ENCODE measurements at regions not wholly inside any gene's neighbourhood (a gene's known extent, or its start where the extent isn't known, plus 50 kb on each side); places are given as distances from the start of the nearest gene placed in this dataset.

DNA sequence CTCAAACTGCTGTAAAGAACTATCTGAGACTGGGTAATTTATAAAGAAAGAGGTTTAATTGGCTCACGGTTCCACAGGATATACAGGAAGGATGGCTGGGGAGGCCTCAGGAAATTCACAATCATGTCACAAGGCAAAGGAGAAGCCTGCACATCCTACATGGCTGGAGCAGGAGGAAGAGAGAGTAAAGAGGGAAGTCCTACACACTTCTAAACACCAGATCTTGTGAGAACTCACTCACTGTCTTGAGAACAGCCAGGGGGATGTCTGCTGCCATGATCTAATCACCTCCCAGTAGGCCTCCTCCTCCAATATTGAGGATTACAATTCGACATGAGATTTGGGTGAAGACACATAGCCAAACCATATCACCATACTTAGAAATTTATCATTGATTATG, 1307.0 kb upstream of the GJE1 start:
- H3K27ac ChIP-seq (ENCODE audit: low read length), result no peak overlapping the region
- no peaks in the 10 kb centered on the region for H3K4me1 Mint-ChIP-seq
- H3K4me3 ChIP-seq (ENCODE audit: control insufficient read depth in 1 of 2, extremely low read depth in 1 of 2, low read length in 1 of 2), result no peak overlapping the region
- CTCF ChIA-PET, result no interaction called here
- H3K27me3 Mint-ChIP-seq, result no peaks in the 10 kb centered on the region
- H3K27ac Mint-ChIP-seq, result no peak overlapping the region
- POLR2A ChIA-PET, result no interaction called here
- no peaks in the 10 kb centered on the region for H3K36me3 ChIP-seq (ENCODE audit: control insufficient read depth in 2 of 2, extremely low read depth in 1 of 2, insufficient read depth in 1 of 2, low read length in 1 of 2)
- H3K4me1 ChIP-seq (ENCODE audit: control insufficient read depth in 1 of 2, extremely low read depth in 1 of 2, insufficient read depth in 2 of 2, low read length in 2 of 2), result no peaks in the 10 kb centered on the region
- no peak overlapping the region for H3K4me3 Mint-ChIP-seq
- ATAC-seq (replicated peaks in 1 of 4) (no peak), DNase-seq (no peak)
- WGBS (ENCODE audit: insufficient coverage), result 80% methylated on average over 1 of the region's 2 CpGs
- no peaks in the 10 kb centered on the region for H3K9me3 Mint-ChIP-seq
- no peaks in the 10 kb centered on the region for H3K36me3 Mint-ChIP-seq
- no peaks in the 10 kb centered on the region for H3K9me3 ChIP-seq
- no peaks in the 10 kb centered on the region for H3K27me3 ChIP-seq (replicated peaks in 1 of 2; ENCODE audit: control insufficient read depth in 2 of 2, extremely low read depth in 1 of 2, insufficient read depth in 2 of 2, low read length in 1 of 2)

DNA sequence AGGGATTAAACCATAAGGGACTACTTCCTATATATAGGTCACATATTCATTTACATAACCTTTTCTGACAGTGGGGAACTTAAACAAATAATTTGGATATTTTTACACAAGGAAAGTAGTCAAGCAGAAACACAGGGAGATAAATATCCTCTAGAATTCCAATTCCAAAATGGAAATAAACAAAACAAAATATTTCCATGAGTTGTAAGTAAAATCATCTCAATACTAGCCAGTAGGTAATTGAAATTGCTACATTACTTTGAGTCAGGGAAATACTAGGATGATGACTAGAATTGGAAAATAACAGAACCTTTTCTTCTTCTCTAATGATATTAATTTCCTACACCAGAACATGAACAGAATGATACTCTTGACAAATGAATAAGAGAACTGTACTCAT, 1308.1 kb upstream of the GJE1 start:
- CTCF ChIA-PET, result no interaction called here
- no peaks in the 10 kb centered on the region for H3K4me1 Mint-ChIP-seq
- no peak overlapping the region for H3K27ac Mint-ChIP-seq
- Histone ChIP-seq H3K27me3 (replicated peaks in 1 of 2; ENCODE audit: control insufficient read depth in 2 of 2, extremely low read depth in 1 of 2, insufficient read depth in 2 of 2, low read length in 1 of 2) (no peaks in the 10 kb centered on the region), H3K4me1 (ENCODE audit: control insufficient read depth in 1 of 2, extremely low read depth in 1 of 2, insufficient read depth in 2 of 2, low read length in 2 of 2) (no peaks in the 10 kb centered on the region), H3K27ac (ENCODE audit: low read length) (no peak overlapping the region), H3K4me3 (ENCODE audit: control insufficient read depth in 1 of 2, extremely low read depth in 1 of 2, low read length in 1 of 2) (no peak overlapping the region), H3K36me3 (ENCODE audit: control insufficient read depth in 2 of 2, extremely low read depth in 1 of 2, insufficient read depth in 1 of 2, low read length in 1 of 2) (no peaks in the 10 kb centered on the region), H3K9me3 (no peaks in the 10 kb centered on the region)
- DNase-seq, result no peak
- H3K36me3 Mint-ChIP-seq, result no peaks in the 10 kb centered on the region
- H3K9me3 Mint-ChIP-seq, result no peaks in the 10 kb centered on the region
- POLR2A ChIA-PET, result no interaction called here
- H3K27me3 Mint-ChIP-seq, result no peaks in the 10 kb centered on the region
- no peak for ATAC-seq (replicated peaks in 1 of 4)
- H3K4me3 Mint-ChIP-seq, result no peak overlapping the region

DNA sequence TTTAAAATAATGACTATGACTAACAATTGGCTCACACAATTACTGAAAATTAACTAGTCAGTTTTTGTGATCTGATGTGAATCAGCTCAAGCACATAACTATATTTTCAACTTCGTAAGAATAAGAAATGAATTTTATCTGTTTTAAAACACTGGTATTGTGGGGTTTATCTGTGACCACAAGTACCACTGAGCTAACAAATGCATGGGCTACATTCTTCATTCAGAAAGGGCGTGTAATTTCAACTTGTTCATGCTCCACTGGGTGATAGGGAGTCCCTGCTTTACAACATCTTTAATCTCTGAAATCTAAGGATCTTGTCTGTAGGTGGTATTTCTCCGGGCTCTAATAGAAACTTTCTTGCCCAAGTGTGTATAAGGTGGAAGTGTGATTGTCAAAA, 1311.5 kb upstream of the GJE1 start:
- no peak overlapping the region for H3K4me3 Mint-ChIP-seq
- H3K36me3 Mint-ChIP-seq, result no peaks in the 10 kb centered on the region
- Histone ChIP-seq H3K9me3 (no peaks in the 10 kb centered on the region), H3K4me3 (ENCODE audit: control insufficient read depth in 1 of 2, extremely low read depth in 1 of 2, low read length in 1 of 2) (no peak overlapping the region), H3K27ac (ENCODE audit: low read length) (no peak overlapping the region), H3K27me3 (replicated peaks in 1 of 2; ENCODE audit: control insufficient read depth in 2 of 2, extremely low read depth in 1 of 2, insufficient read depth in 2 of 2, low read length in 1 of 2) (no peaks in the 10 kb centered on the region), H3K4me1 (ENCODE audit: control insufficient read depth in 1 of 2, extremely low read depth in 1 of 2, insufficient read depth in 2 of 2, low read length in 2 of 2) (no peaks in the 10 kb centered on the region), H3K36me3 (ENCODE audit: control insufficient read depth in 2 of 2, extremely low read depth in 1 of 2, insufficient read depth in 1 of 2, low read length in 1 of 2) (no peaks in the 10 kb centered on the region)
- no peak for DNase-seq
- ChIA-PET CTCF (no interaction called here), POLR2A (no interaction called here)
- no peak overlapping the region for H3K27ac Mint-ChIP-seq
- no peak for ATAC-seq (replicated peaks in 1 of 4)
- no CpG with 5 or more reads among the region's 3 CpGs for WGBS (ENCODE audit: insufficient coverage)
- no peaks in the 10 kb centered on the region for H3K9me3 Mint-ChIP-seq
- no peaks in the 10 kb centered on the region for H3K4me1 Mint-ChIP-seq
- H3K27me3 Mint-ChIP-seq, result no peaks in the 10 kb centered on the region

DNA sequence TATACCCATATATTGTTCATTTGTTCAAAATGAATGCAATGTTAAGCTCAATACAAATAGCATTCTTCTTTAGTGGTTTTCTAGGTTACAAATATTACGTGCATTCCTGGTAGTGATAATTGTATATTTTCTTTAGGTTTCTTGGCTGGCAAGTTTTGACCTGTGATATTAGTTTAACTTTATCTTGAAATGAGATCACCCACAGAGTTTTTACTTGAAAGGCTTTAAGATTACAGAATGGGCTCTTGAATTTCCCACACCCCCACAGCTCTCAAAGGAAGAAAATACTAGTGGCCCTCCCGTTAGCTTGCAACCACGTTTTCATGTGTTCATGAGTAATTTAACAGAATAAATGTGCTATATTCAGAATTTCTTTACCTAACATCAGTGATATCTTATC, 1315.5 kb upstream of the GJE1 start:
- no CpG with 5 or more reads among the region's 3 CpGs for WGBS (ENCODE audit: insufficient coverage)
- Histone ChIP-seq H3K4me3 (ENCODE audit: control insufficient read depth in 1 of 2, extremely low read depth in 1 of 2, low read length in 1 of 2) (no peak overlapping the region), H3K27me3 (replicated peaks in 1 of 2; ENCODE audit: control insufficient read depth in 2 of 2, extremely low read depth in 1 of 2, insufficient read depth in 2 of 2, low read length in 1 of 2) (no peaks in the 10 kb centered on the region), H3K36me3 (ENCODE audit: control insufficient read depth in 2 of 2, extremely low read depth in 1 of 2, insufficient read depth in 1 of 2, low read length in 1 of 2) (no peaks in the 10 kb centered on the region), H3K9me3 (no peaks in the 10 kb centered on the region), H3K4me1 (ENCODE audit: control insufficient read depth in 1 of 2, extremely low read depth in 1 of 2, insufficient read depth in 2 of 2, low read length in 2 of 2) (no peaks in the 10 kb centered on the region), H3K27ac (ENCODE audit: low read length) (no peak overlapping the region)
- Mint-ChIP-seq H3K27me3 (no peaks in the 10 kb centered on the region), H3K27ac (no peak overlapping the region), H3K36me3 (no peaks in the 10 kb centered on the region), H3K4me1 (no peaks in the 10 kb centered on the region), H3K9me3 (no peaks in the 10 kb centered on the region), H3K4me3 (no peak overlapping the region)
- DNase-seq (no peak), ATAC-seq (replicated peaks in 1 of 4) (no peak)
- POLR2A ChIA-PET, result no interaction called here
- CTCF ChIA-PET, result no interaction called here

DNA sequence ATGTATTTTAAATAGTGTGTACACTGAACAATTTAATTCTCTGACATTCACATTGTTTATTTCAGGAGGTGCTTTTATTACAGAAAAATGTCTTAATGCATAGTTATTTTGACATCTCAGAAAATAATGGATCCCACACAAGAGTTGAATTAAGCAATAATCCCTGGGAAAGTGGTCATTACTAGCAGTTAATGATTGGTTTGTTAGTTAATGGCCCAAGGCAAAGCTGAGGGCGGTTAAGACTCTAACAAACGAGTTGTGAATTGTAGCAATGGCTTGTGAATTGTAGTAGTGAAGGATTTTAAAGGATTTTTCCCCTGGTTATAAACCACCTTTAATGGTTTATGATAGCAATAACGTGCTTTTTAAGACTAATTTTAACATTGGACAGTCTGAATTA, 1316.0 kb upstream of the GJE1 start:
- H3K36me3 Mint-ChIP-seq, result no peaks in the 10 kb centered on the region
- no peaks in the 10 kb centered on the region for H3K9me3 ChIP-seq
- ChIA-PET CTCF (no interaction called here), POLR2A (no interaction called here)
- H3K4me1 Mint-ChIP-seq, result peaks cover 0 to under 1% (median 0%) of the 10 kb centered on the region in 3 donors
- H3K9me3 Mint-ChIP-seq, result no peaks in the 10 kb centered on the region
- no peaks in the 10 kb centered on the region for H3K36me3 ChIP-seq (ENCODE audit: control insufficient read depth in 2 of 2, extremely low read depth in 1 of 2, insufficient read depth in 1 of 2, low read length in 1 of 2)
- ATAC-seq (replicated peaks in 1 of 4) (no peak), DNase-seq (no peak)
- H3K27me3 ChIP-seq (replicated peaks in 1 of 2; ENCODE audit: control insufficient read depth in 2 of 2, extremely low read depth in 1 of 2, insufficient read depth in 2 of 2, low read length in 1 of 2), result no peaks in the 10 kb centered on the region
- no peak overlapping the region for H3K27ac ChIP-seq (ENCODE audit: low read length)
- H3K4me3 Mint-ChIP-seq, result no peak overlapping the region
- no peaks in the 10 kb centered on the region for H3K27me3 Mint-ChIP-seq
- no peaks in the 10 kb centered on the region for H3K4me1 ChIP-seq (ENCODE audit: control insufficient read depth in 1 of 2, extremely low read depth in 1 of 2, insufficient read depth in 2 of 2, low read length in 2 of 2)
- no CpG with 5 or more reads among the region's 3 CpGs for WGBS (ENCODE audit: insufficient coverage)
- no peak overlapping the region for H3K27ac Mint-ChIP-seq
- H3K4me3 ChIP-seq (ENCODE audit: control insufficient read depth in 1 of 2, extremely low read depth in 1 of 2, low read length in 1 of 2), result no peak overlapping the region

DNA sequence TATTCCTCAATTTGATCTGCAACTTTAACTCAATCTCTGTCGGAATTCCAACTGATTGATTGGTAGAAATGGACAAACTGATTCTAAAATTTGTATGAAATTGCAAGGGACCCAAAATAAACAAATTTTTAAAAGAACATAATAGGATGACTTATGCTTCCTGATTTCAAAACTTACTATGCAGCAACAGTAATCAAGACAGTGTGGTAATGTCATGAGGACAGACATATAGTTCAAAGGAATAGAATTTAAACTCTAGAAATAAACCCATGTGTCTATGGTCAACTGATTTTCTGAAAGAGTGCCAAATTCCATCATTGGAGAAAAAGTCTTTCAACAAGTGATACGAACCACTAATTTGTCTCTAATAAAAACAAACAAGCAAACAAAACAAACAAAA, 1320.1 kb upstream of the GJE1 start:
- Histone ChIP-seq H3K4me3 (ENCODE audit: control insufficient read depth in 1 of 2, extremely low read depth in 1 of 2, low read length in 1 of 2) (no peak overlapping the region), H3K9me3 (no peaks in the 10 kb centered on the region), H3K27me3 (replicated peaks in 1 of 2; ENCODE audit: control insufficient read depth in 2 of 2, extremely low read depth in 1 of 2, insufficient read depth in 2 of 2, low read length in 1 of 2) (no peaks in the 10 kb centered on the region), H3K27ac (ENCODE audit: low read length) (no peak overlapping the region), H3K36me3 (ENCODE audit: control insufficient read depth in 2 of 2, extremely low read depth in 1 of 2, insufficient read depth in 1 of 2, low read length in 1 of 2) (no peaks in the 10 kb centered on the region), H3K4me1 (ENCODE audit: control insufficient read depth in 1 of 2, extremely low read depth in 1 of 2, insufficient read depth in 2 of 2, low read length in 2 of 2) (no peaks in the 10 kb centered on the region)
- DNase-seq (no peak), ATAC-seq (replicated peaks in 1 of 4) (no peak)
- Mint-ChIP-seq H3K4me1 (peaks cover 0 to 3% (median 0%) of the 10 kb centered on the region in 3 donors), H3K27me3 (peaks cover 2 to 4% of the 10 kb centered on the region in 2 donors), H3K9me3 (no peaks in the 10 kb centered on the region), H3K36me3 (no peaks in the 10 kb centered on the region), H3K27ac (no peak overlapping the region), H3K4me3 (no peak overlapping the region)
- WGBS (ENCODE audit: insufficient coverage), result no CpG with 5 or more reads among the region's 2 CpGs
- ChIA-PET POLR2A (no interaction called here), CTCF (interaction anchor here in 1 of 2 donors (0.7 kb wide), 1 partner anchor 671 kb away, joined by 4 read pairs; no protein-coding TSS in a partner anchor)

DNA sequence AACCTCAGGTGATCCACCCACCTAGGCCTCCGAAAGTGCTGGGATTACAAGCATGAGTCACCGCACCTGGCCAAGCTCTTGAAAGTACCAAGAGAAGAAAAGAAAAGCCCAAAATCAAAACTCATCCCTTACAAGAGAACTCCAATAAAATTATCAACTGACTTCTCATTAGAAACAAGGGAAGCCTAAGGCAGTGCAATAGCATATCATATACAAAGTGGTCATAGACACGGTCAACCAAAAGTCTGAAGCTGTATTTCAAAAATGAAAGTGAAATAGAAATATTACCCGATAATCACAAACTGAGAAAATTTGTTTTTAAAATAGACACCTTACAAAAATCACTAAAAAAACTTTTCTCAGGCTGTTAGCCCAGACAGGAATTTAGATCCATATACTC, 1321.1 kb upstream of the GJE1 start:
- H3K36me3 ChIP-seq (ENCODE audit: control insufficient read depth in 2 of 2, extremely low read depth in 1 of 2, insufficient read depth in 1 of 2, low read length in 1 of 2), result no peaks in the 10 kb centered on the region
- H3K36me3 Mint-ChIP-seq, result no peaks in the 10 kb centered on the region
- no peaks in the 10 kb centered on the region for H3K9me3 ChIP-seq
- H3K4me3 ChIP-seq (ENCODE audit: control insufficient read depth in 1 of 2, extremely low read depth in 1 of 2, low read length in 1 of 2), result no peak overlapping the region
- no peak overlapping the region for H3K27ac Mint-ChIP-seq
- ATAC-seq (replicated peaks in 1 of 4), result no peak
- H3K9me3 Mint-ChIP-seq, result no peaks in the 10 kb centered on the region
- peaks cover 0 to 3% (median 0%) of the 10 kb centered on the region in 3 donors for H3K4me1 Mint-ChIP-seq
- ChIA-PET CTCF (no interaction called here), POLR2A (no interaction called here)
- no peaks in the 10 kb centered on the region for H3K27me3 ChIP-seq (replicated peaks in 1 of 2; ENCODE audit: control insufficient read depth in 2 of 2, extremely low read depth in 1 of 2, insufficient read depth in 2 of 2, low read length in 1 of 2)
- 75% methylated on average over 2 of the region's 4 CpGs for WGBS (ENCODE audit: insufficient coverage)
- no peak overlapping the region for H3K27ac ChIP-seq (ENCODE audit: low read length)
- no peak overlapping the region for H3K4me3 Mint-ChIP-seq
- no peaks in the 10 kb centered on the region for H3K4me1 ChIP-seq (ENCODE audit: control insufficient read depth in 1 of 2, extremely low read depth in 1 of 2, insufficient read depth in 2 of 2, low read length in 2 of 2)
- no peak for DNase-seq
- H3K27me3 Mint-ChIP-seq, result peaks cover 2 to 4% of the 10 kb centered on the region in 2 donors

Measured in T-cell (primary cell).